Amniotic epithelial cell (primary cell): ENCODE measurements at regions not wholly inside any gene's neighbourhood (a gene's known extent, or its start where the extent isn't known, plus 50 kb on each side); places are given as distances from the start of the nearest gene placed in this dataset.
A peak's percentile ranks its signal among the peaks of the same experiment; 100 is the strongest.

Source experiments
- DNase-seq: peaks from one replicate; pipeline ENCODE4 v3.0.0-alpha.2; 2010; ENCODE audit warnings: low read depth

GRCh38 chr6:20024978-20025377, 187.3 kb downstream of the MBOAT1 start:
- DNase-seq: no peak

GRCh38 chr6:20025681-20026080, 186.6 kb downstream of the MBOAT1 start:
- no peak for DNase-seq

- no peak for DNase-seq
These were observed 184.1 kb downstream of the MBOAT1 start for GRCh38 chr6:20028143-20028542.

- DNase-seq: no peak
These were observed 183.7 kb downstream of the MBOAT1 start for GRCh38 chr6:20028562-20028961.

GRCh38 chr6:20029979-20030378, 182.3 kb downstream of the MBOAT1 start:
- DNase-seq: no peak

GRCh38 chr6:20031342-20031741, 180.9 kb downstream of the MBOAT1 start:
- no peak for DNase-seq

- DNase-seq: no peak
These were observed 178.4 kb downstream of the MBOAT1 start for GRCh38 chr6:20033697-20034407.

GRCh38 chr6:20034408-20034769, 177.9 kb downstream of the MBOAT1 start:
- no peak for DNase-seq

GRCh38 chr6:20036141-20036677, 176.1 kb downstream of the MBOAT1 start:
- no peak for DNase-seq

GRCh38 chr6:20038410-20039204, 173.7 kb downstream of the MBOAT1 start:
- peak; percentile 19 for DNase-seq

- no peak for DNase-seq
These were observed 167.4 kb downstream of the MBOAT1 start for GRCh38 chr6:20044883-20045282.
